ENCODE measurements at regions not wholly inside any gene's neighbourhood (a gene's known extent, or its start where the extent isn't known, plus 50 kb on each side); places are given as distances from the start of the nearest gene placed in this dataset.
"Not testable (repeated sequence)": the region's sequence is repeated elsewhere in the genome, so short reads cannot be mapped to it uniquely, and the experiment has no call there.

DNA sequence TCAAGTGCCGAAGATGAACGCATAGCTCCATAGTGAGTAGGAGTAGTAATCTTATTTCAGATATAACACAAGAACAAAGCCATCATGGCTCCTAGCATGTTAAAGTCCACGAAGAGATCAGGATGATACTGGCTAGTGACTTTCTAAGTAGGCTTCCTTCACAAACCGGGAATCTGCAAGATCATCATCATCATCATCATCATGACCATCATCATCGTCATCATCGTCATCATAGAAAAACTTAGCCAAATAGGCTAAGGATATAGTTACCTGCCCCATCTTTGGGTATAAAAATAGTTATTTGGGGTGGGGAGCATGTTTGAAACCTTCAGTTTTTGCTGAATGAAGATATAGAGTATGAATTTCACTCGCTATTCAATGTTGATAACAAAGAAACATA is 57.9 kb downstream of the PYDC2 start:
- no peak for DNase-seq

DNA sequence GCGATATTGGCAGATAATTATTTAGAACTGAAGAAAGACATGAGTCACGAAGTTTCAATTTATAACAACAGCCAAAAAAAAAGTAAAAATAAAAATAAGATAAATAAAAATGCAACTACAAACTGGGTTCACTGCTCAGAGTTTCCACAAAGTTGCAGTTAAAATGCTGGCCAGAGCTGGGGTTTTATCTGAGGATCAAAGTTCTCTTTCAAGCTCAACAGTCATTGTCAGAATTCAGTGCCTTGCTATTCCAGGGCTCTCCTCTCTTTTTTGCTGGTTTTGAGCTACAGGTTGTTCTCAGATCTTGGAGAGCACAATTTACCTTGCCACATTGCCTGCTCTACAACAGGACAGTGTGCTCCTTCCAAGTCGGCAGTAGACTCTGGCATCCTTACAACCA is 60.1 kb downstream of the PYDC2 start:
- DNase-seq = no peak

DNA sequence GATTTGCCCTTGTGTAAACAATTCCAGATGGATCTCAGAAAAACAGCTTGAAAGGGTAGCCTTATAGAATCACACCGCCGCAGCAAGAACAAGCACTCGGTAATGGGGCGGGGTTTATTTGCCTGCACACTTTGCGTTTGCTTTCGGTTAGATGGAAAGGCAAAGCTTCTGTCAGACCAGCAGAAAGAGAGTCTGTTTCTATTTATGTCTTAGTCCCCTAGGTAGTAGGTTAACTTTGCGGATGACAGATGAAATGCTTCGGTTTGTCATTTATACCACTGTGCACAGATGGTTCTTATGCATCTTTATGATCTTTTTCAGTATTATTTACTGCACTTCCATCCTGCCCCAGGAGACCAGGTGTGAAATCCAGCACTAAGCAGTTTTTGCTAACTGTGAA is 62.2 kb downstream of the PYDC2 start:
- DNase-seq = no peak

DNA sequence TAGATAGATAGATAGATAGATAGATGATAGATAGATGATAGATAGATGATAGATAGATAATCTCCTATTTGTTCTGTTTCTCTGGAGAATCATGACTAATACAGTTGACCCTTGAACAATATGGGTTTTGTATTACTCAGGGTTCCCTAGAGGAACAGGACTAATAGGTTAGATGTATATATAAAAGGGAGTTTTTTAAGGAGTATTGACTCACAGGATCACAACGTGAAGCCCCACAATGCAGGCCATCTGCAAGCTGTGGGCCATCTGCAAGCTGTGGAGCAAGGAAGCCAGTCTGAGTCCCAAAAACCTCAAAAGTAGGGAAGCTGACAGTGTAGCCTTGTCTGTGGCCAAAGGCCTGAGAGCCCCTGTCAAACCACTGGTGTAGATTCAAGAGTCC is 67.6 kb downstream of the PYDC2 start:
- no peak for DNase-seq

DNA sequence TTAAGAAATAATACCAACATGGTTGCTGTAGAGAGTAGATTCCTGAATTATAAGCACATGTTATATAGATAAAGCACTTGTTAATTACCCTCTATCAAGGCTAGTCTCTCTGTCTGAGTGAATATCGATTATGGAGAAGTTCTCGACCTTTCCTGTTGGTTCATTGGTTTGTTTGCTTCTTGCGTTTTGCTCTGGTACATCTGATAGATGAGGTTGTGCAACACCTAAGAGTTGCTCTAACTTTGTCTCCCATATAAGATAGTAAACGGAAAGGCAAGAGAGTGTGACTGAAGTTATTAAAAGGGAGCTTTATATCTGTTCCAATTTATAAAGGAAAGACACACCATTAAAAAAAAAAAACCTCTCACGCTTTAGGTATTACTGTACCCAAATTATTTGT is 69.0 kb downstream of the PYDC2 start:
- no peak for DNase-seq

DNA sequence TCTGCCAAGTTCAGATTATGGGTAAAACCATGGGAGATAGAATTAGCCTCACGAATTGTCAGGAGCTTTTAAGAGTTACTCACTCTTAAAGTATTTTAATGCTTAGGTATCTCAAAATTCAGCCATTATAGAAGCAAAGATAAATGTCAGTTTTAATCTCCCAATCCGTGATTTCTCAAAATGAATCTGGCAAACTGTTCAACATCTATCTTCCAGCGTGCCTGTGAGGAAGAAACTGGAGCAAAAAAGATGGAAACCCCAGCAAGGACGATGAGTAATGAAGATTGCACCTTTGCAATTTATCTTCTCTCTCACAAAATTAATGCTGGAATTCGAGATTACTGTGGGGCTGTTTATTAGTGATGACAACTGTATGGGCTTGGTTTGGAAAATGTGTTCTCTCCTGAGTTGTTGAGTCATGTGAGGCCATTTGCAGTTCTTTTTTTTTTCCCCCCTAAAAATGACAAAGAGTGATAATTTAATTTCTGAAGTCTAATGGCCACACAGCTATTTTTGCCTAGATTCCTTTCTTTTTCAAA is 70.5 kb downstream of the PYDC2 start:
- no peak for DNase-seq

DNA sequence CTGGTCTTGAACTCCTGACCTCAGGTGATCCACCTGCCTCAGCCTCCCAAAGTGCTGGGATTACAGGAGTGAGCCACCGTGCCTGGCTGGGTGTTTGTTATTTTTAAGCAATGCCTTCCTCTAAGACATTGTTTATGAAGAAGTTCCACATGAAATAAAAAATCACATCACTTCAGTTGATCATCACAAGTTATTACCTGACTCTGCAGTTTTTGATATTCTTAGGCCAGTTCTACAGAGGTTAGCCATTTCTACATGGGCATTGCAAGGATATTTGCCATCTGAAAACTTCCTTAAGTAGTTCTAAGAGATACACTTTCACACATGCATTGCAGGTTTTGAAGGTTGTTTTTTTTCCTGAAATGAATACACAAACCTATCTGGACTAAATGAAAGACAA is 82.1 kb downstream of the PYDC2 start:
- DNase-seq = no peak

DNA sequence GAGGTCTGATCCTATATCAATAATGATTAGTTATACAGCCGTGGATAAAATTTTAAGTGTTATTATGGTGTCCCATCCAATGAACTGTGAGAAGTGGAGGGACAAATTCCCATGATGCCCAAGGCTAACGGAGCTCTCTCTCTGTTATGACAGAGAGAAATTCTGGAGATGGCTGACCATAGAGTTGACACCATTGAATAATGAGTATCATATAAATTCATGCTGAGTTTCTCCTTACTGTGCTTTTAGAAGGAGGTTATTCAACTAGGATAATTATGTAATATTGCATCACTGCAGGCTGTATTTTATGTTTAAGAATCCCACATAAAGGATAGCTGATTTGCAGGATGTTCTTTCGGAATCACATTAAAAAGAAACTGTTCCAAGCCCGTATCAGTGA is 82.9 kb downstream of the PYDC2 start:
- no peak for DNase-seq

DNA sequence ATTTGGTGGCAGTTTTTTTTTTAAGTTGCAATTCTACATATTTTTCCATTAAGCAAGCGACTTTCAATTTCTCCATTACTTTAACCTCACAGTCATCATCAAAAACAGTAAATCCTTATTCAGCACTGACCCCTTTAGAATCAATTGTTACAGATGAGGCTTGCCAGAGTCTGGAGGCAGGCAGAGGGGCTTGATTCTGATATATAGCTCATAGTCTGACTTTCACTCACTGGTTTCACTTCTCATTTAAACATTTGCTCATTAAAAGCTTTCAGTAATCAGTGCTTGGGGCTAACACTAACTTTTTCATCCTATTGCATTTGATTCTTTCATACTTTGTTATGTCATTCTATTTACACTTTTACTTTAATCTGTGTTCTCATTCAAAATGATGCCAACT is 88.4 kb downstream of the PYDC2 start:
- DNase-seq = no peak

DNA sequence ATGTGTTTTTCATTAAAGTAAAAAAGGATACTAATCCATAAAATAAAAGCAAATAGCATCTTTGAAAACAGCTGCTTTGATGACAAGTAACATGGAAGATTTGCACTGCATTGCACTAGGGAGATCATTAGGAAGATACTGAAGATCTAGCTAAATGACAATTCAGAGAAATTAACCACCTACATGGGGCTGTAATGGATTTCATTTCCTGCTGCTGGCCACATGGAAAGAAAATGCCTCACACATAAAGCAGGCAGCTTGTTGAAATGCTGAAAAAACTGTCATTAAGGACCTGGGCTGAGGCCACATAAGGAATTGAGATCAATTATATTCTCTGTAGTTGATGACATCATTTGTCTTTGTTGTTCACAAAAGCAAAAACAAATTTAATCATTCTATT is 94.1 kb downstream of the PYDC2 start:
- DNase-seq = no peak

DNA sequence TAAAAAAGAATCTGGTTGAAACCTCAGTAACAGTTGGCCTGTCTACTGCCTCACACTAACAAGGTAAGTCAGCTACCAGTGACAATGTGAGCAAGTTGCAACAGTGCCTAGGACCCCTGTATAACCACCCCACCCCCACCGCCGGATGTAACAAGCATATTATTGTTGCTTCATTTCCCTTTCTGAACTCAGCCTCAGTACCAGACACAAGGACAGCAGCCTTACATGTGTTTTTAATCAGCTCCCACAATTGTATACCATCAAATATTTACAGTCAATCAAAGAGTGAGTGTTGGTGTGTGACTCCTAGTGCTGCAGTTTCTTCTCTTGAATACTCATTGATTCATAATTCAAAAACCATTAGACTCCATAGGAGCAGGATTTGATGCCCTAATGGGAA is 96.4 kb downstream of the PYDC2 start:
- DNase-seq = no peak

DNA sequence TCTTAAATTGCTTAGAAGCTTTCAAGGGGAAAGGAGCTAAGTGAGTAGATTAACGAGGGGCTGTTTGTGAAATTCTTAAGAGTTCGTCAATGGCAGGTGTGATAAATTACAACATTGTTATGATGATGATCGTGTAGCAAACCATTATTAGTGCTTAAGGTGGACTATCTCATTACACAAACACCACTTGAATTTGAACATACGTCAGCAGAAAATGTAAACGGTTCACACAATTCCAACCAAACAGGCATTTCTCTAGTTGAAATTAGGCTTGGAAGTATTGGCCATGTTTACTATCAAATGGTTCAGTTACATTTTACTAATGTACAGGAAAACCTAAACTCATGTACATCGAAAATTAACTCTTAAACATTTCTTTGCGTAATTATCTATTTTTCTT is 102.8 kb downstream of the PYDC2 start:
- DNase-seq = no peak

DNA sequence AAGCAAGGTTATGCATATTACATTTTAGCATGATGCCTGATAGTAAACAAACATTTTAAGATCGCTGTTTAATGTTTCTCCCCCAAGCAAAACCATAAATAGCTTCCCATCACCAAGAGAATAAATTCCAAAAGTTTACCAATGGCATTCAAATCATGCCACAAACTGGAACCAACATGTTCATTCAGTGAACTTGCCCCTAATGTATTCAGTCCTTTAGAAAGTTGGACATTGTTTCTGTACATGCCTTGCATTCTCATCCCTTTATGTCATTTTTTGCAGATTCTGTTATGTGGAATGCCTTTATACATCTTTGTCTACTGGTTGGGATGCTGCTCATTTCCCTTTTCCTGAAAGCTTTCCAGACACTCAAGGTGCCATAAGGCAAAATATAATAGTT is 105.5 kb downstream of the PYDC2 start:
- no peak for DNase-seq

DNA sequence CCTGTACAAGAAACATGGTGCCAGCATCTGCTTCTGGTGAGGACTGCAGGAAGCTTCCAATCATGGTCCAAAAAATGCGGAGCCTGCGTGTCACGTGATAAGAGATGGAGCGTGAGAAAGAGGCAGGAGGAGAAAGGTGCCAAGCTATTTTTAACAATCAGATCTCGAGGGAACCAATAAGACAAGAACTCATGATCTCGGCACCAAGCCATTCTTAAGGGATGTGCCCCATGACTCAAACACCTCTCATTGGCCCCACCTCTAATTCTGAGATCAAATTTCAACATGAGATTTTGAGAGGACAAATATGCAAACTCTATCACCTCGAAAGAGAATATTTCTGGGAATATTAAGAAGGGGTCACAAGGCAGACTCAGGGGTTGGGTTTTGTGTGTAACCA is 107.2 kb downstream of the PYDC2 start:
- no peak for DNase-seq

DNA sequence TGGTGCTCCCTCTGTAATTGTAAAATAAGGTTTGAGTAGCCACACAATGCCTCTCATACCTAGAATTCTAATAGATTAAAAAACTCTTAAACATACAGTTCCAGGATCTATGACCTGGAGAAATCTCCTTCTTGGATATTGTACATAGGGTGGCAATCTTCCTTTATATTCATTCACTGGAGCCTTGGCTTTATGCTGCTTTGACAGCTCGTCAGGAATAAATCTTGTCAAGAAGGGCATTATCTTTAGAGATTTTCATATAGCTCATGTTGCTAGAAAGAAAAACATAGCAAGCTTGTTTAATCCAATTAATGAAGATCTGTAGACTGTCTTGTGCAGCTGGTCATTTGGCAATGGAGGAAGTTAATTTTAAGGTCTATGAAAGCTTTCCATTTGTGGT is 131.1 kb downstream of the PYDC2 start:
- DNase-seq = no peak

DNA sequence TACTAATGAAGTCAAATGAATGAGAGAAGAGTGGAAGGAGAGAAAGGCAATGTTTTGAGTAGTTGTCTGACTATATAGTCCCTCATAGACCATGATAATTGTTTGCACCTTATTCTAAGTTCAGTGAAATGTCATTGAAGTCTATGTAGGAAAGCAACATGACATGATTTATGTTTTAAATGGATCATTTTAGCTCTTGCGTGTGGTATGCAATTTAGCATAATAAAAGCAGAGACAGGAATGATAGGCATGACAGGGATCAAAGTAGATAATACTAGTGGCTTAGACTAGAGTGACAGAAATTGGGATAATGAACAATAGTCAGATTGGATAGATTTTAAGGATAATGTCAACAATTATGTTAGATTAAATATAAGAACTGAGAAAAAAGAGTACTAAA is 132.5 kb downstream of the PYDC2 start:
- no peak for DNase-seq

DNA sequence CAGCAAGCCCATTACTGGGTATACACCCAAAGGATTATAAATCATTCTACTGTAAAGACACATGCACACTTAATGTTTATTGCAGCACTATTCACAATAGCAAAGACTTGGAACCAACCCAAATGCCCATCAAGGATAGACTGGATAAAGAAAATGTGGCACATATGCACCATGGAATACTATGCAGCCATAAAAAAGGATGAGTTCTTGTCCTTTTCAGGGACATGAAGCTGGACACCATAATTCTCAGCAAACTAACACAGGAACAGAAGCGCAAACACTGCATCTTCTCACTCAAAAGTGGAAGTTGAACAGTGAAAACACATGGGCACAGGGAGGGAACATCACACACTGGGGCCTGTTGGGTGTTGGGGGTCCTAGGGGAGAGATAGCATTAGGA is 154.5 kb downstream of the PYDC2 start:
- not testable (repeated sequence) for DNase-seq

DNA sequence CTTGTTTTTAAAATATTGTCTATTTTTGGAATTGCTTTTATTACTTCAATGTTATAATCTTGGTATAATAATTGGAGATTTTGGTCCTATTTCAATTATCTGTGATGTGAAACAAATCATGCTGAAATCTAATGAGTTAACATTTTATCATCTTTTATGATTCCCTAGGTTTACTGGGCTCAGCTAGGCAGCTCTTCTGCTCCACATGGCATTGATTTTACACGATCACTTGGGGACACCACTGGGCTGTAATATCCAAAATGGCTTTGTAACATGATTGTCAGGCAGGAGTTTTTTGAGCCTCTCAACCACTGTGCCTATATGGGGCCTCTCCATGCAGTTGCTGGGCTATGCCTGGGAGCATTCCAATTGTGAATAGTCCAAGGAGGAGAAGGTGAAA is 163.3 kb downstream of the PYDC2 start:
- no peak for DNase-seq

DNA sequence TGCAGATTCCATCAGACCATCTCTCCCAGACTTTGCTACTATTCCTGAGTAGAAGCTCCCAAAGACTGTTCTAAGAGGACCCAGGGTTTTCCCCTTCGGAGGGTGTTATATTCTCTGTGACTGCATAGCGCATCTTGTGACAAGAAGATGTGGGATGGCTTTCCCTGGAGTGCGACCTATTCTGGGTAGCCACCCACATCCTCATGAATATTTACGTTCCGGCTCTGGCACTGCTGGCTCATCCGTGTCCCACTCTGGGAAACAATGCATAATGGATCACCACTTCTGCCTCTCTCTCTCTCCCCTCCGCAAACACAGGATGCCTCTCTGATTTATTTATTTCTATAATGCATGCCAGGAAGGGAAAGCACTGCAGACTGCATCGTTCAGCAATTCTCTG is 166.1 kb downstream of the PYDC2 start:
- no peak for DNase-seq

DNA sequence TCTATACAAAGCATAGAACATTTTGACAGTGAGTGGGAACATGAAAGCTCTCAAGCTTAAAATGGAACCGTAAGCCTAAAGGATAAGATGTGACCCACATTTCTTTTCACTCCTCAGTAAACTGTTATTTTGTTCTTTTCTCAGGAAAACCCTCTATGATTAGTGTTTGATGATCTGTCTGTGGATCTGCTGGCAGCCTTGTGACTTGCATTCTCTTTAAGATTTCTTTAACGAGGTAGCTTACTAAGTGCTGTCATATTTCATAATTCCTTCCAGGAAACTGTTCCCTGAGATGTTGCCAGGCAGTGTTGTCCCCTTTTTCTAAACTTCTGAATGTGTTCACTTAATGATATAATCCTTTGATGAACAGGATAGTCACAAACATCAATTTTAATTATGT is 167.6 kb downstream of the PYDC2 start:
- no peak for DNase-seq

DNA sequence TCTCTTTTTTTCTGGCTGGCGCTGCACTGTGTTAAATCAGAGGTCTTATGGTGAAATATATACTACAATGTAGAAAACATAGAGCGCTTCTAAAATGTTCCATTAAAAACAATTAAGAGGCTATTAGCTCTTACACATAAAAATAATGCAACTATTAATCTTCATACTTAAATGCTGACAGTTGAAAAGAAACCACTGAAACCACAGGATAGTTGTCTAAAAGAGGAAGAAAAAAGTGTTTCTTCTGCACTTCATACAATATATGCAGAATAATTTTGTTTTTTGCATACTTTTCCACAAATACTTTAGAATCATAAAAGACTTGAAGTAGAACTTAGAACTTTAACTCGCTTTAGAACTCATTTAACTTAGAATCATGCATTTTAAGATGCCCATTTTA is 170.5 kb downstream of the PYDC2 start:
- DNase-seq = no peak

DNA sequence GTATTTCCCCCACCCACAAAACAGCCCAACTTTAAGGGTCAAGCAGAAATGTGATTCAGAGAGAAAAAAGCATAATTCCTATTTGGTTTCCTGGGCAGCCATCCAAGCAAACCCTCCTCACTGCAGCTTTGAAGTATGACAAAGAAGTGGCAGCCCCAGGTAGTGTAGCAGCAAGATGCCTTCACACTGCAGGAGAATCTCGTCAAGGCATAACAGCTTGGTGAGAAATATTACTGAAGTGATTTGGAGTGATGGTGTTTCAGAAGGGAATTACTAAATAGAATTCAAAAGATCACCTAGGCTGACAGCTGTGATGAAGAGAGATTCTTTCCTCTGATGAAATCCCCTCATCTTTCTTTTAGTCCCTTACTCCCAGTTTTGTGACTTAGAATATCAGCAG is 173.9 kb downstream of the PYDC2 start:
- DNase-seq = no peak

DNA sequence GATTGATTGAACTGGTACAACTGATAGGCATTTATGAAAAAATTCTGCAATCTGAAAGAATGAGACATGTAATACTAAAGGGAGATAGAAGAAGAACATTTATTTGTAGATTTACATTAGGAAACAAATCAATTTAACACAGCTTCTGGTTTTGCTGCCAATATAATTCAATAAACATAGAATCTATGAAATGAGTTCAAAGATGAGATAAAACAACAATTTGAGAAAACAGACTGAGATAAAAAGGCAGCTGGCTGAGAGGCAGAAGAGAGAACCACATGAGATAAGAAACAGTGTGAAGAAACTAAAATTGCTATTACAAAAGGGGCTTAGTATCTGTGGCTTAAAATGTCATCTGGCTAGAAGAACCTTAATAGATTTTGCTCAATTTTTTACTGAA is 176.6 kb downstream of the PYDC2 start:
- no peak for DNase-seq

DNA sequence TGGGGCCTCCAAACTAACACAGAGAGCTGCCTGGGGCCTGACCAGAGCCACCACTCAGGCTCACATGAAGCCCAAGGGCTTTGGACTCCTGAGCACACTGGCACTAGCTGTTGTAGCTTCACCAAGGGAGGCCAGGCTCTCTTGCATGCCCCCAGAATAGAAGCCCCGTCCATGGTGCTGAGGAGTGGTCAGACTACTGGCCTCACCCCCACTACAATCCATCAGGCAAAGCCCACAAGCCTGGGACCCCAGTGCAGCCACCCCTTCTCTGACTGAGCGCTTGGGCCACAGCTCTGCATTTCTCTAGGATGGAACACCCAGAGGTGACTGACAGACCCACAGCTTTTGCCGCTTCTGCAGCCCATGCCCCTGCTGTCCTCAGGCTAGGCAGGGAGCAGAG is 180.8 kb downstream of the PYDC2 start:
- no peak for DNase-seq

DNA sequence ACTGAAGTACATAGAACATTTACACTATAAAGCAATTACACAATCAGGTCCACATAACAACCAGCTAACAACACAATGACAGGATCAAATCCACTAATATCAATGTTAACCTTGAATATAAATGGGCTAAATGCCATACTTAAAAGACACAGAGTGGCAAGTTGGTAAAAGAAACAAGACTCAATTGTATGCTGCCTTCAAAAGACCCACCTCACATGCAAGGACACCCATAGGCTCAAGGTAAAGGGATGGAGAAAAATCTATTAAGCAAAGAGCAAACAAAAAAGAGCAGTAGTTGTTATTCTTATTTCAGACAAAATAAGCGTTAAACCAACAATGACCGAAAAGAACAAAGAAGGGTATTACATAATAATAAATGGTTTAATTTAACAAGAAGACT is 183.3 kb downstream of the PYDC2 start:
- DNase-seq = no peak

DNA sequence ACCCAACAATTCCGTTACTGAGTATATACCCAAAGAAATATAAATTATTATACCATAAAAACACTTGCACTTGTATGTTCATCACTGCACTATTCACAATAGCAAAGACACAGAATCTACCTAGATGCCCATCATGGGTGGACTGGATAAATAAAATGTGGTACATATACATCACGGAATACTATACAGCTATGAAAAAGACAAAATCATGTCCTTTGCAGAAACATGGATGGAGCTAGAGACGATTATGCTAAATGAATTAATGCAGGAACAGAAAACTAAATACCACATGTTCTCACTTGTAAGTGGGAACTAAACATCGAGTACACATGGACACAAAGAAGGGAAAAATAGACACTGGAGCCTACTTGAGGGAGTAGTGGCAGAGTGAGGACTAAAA is 185.3 kb downstream of the PYDC2 start:
- DNase-seq = no peak

Data from NCI-H1694 (cell line).